MM.1S (cell line): ENCODE measurements at regions not wholly inside any gene's neighbourhood (a gene's known extent, or its start where the extent isn't known, plus 50 kb on each side); places are given as distances from the start of the nearest gene placed in this dataset.

Source experiments
- DNase-seq: peaks from one replicate; pipeline ENCODE4 v3.0.0-alpha.2; 2015
- H2AFZ ChIP-seq: fragments of 300-600 bp; sonication (generic); 2 replicates; pipeline ENCODE4 v1.6.0; 2016; ENCODE audit warnings: antibody characterized with exemption, low read length
- H3F3A ChIP-seq: fragments of 300-600 bp; sonication (generic); 2 replicates; pipeline ENCODE4 v1.6.1; 2016; ENCODE audit warnings: mild to moderate bottlenecking, antibody characterized with exemption, low read length, moderate library complexity, mixed read lengths; ENCODE audit not compliant: insufficient read depth
- H3K27ac ChIP-seq: fragments of 300-600 bp; sonication (generic); 2 replicates; pipeline ENCODE4 v1.5.1; 2016; ENCODE audit warnings: mild to moderate bottlenecking, low read length
- H3K27me3 ChIP-seq: fragments of 300-600 bp; sonication (generic); replicated peaks from 2 replicates; pipeline ENCODE4 v1.6.0; 2016; ENCODE audit warnings: low read length; ENCODE audit not compliant: insufficient read depth
- H3K36me3 ChIP-seq: fragments of 300-600 bp; sonication (generic); replicated peaks from 2 replicates; pipeline ENCODE4 v1.6.1; 2016; ENCODE audit warnings: mild to moderate bottlenecking, low read length, mixed read lengths; ENCODE audit not compliant: insufficient read depth
- H3K4me1 ChIP-seq: fragments of 300-600 bp; sonication (generic); 2 replicates; pipeline ENCODE4 v1.6.1; 2016; ENCODE audit warnings: low read length, mixed read lengths
- H3K4me2 ChIP-seq: fragments of 300-600 bp; sonication (generic); 2 replicates; pipeline ENCODE4 v1.6.0; 2016; ENCODE audit warnings: low read depth, low read length
- H3K4me3 ChIP-seq: fragments of 300-600 bp; sonication (generic); 2 replicates; pipeline ENCODE4 v1.5.1; 2016; ENCODE audit warnings: low read length, mixed read lengths
- H3K79me2 ChIP-seq: fragments of 300-600 bp; sonication (generic); 2 replicates; pipeline ENCODE4 v1.6.1; 2016; ENCODE audit warnings: mixed run types, low read length, mixed read lengths
- H3K9ac ChIP-seq: fragments of 300-600 bp; sonication (generic); 2 replicates; pipeline ENCODE4 v1.6.1; 2016; ENCODE audit warnings: low read length, mixed read lengths
- H3K9me2 ChIP-seq: fragments of 300-600 bp; sonication (generic); replicated peaks from 2 replicates; pipeline ENCODE4 v1.6.1; 2016; ENCODE audit warnings: mild to moderate bottlenecking, low read length, mixed read lengths; ENCODE audit not compliant: insufficient read depth
- H3K9me3 ChIP-seq: fragments of 300-600 bp; sonication (generic); replicated peaks from 2 replicates; pipeline ENCODE4 v1.6.1; 2016; ENCODE audit warnings: mild to moderate bottlenecking, low read length, mixed read lengths; ENCODE audit not compliant: insufficient read depth
- H4K20me1 ChIP-seq: fragments of 300-600 bp; sonication (generic); 2 replicates; pipeline ENCODE4 v1.6.1; 2016; ENCODE audit warnings: mild to moderate bottlenecking, low read length, moderate library complexity, mixed read lengths; ENCODE audit not compliant: insufficient read depth
- CTCF ChIP-seq: fragments of 300-600 bp; sonication (generic); IDR thresholded peaks from 2 replicates; pipeline ENCODE4 v1.5.1; 2016; ENCODE audit warnings: antibody characterized with exemption, low read length, mixed read lengths
- EZH2 ChIP-seq: fragments of 300-600 bp; sonication (generic); optimal IDR thresholded peaks from 2 replicates; pipeline ENCODE3; 2017; ENCODE audit warnings: low read depth, mild to moderate bottlenecking, antibody characterized with exemption, low read length, mixed read lengths
- EZH2phosphoT487 ChIP-seq: fragments of 300-600 bp; sonication (generic); IDR thresholded peaks from 2 replicates; pipeline ENCODE4 v1.6.1; 2018; ENCODE audit warnings: antibody characterized with exemption, low read length

GRCh38 chr9:74412236-74412979 lies 84.7 kb upstream of the RORB start:
- Histone ChIP-seq H3K4me2 (no peak overlapping the region), H3K9ac (no peak overlapping the region), H3K9me2 (no peaks in the 10 kb centered on the region), H3K79me2 (no peaks in the 10 kb centered on the region), H3K27me3 (no peaks in the 10 kb centered on the region), H3F3A (no peaks in the 10 kb centered on the region), H3K9me3 (no peaks in the 10 kb centered on the region), H4K20me1 (no peaks in the 10 kb centered on the region), H3K36me3 (no peaks in the 10 kb centered on the region), H2AFZ (no peak overlapping the region), H3K27ac (no peak overlapping the region), H3K4me3 (no peak overlapping the region), H3K4me1 (no peaks in the 10 kb centered on the region)
- DNase-seq = no peak
- no peak for TF ChIP-seq EZH2phosphoT487
- no peak for TF ChIP-seq EZH2
- no peak for TF ChIP-seq CTCF

- TF ChIP-seq EZH2phosphoT487 (no peak), EZH2 (no peak), CTCF (no peak)
- Histone ChIP-seq H3K36me3 (no peaks in the 10 kb centered on the region), H3K4me3 (no peak overlapping the region), H3K9me2 (no peaks in the 10 kb centered on the region), H3F3A (no peaks in the 10 kb centered on the region), H3K4me1 (no peaks in the 10 kb centered on the region), H2AFZ (no peak overlapping the region), H3K27me3 (no peaks in the 10 kb centered on the region), H3K4me2 (no peak overlapping the region), H3K27ac (no peak overlapping the region), H3K9me3 (no peaks in the 10 kb centered on the region), H3K9ac (no peak overlapping the region), H3K79me2 (no peaks in the 10 kb centered on the region), H4K20me1 (no peaks in the 10 kb centered on the region)
- DNase-seq = no peak
Observed at GRCh38 chr9:74413876-74414275, 83.3 kb upstream of the RORB start.

GRCh38 chr9:74414325-74414724 lies 82.8 kb upstream of the RORB start:
- H3K27ac ChIP-seq = no peak overlapping the region
- no peaks in the 10 kb centered on the region for H3F3A ChIP-seq
- H3K4me2 ChIP-seq = no peak overlapping the region
- H3K9me2 ChIP-seq = no peaks in the 10 kb centered on the region
- no peak overlapping the region for H3K9ac ChIP-seq
- no peaks in the 10 kb centered on the region for H3K36me3 ChIP-seq
- no peak for DNase-seq
- TF ChIP-seq CTCF = no peak
- TF ChIP-seq EZH2 = no peak
- no peak for TF ChIP-seq EZH2phosphoT487
- no peaks in the 10 kb centered on the region for H3K9me3 ChIP-seq
- H3K4me1 ChIP-seq = no peaks in the 10 kb centered on the region
- H3K4me3 ChIP-seq = no peak overlapping the region
- no peak overlapping the region for H2AFZ ChIP-seq
- H3K27me3 ChIP-seq = no peaks in the 10 kb centered on the region
- no peaks in the 10 kb centered on the region for H3K79me2 ChIP-seq
- H4K20me1 ChIP-seq = no peaks in the 10 kb centered on the region
